IPS-NIHi7 (cell line): ENCODE measurements at regions not wholly inside any gene's neighbourhood (a gene's known extent, or its start where the extent isn't known, plus 50 kb on each side); places are given as distances from the start of the nearest gene placed in this dataset.
A peak's percentile ranks its signal among the peaks of the same experiment; 100 is the strongest.
"Not testable (repeated sequence)": the region's sequence is repeated elsewhere in the genome, so short reads cannot be mapped to it uniquely, and the experiment has no call there.

Experiments used
- DNase-seq: peaks from one replicate; pipeline ENCODE4 v3.0.0; 2012; ENCODE audit warnings: mixed read lengths; ENCODE audit errors: extremely low spot score

DNA sequence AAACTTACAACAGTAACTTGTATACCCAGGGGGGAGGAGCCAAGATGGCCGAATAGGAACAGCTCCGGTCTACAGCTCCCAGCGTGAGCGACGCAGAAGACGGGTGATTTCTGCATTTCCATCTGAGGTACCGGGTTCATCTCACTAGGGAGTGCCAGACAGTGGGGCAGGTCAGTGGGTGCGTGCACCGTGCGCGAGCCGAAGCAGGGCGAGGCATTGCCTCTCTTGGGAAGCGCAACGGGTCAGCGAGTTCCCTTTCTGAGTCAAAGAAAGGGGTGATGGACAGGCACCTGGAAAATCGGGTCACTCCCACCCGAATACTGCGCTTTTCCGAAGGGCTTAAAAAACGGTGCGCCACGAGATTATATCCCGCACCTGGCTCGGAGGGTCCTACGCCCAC lies 278.8 kb downstream of the FAM47B start:
- not testable (repeated sequence) for DNase-seq

DNA sequence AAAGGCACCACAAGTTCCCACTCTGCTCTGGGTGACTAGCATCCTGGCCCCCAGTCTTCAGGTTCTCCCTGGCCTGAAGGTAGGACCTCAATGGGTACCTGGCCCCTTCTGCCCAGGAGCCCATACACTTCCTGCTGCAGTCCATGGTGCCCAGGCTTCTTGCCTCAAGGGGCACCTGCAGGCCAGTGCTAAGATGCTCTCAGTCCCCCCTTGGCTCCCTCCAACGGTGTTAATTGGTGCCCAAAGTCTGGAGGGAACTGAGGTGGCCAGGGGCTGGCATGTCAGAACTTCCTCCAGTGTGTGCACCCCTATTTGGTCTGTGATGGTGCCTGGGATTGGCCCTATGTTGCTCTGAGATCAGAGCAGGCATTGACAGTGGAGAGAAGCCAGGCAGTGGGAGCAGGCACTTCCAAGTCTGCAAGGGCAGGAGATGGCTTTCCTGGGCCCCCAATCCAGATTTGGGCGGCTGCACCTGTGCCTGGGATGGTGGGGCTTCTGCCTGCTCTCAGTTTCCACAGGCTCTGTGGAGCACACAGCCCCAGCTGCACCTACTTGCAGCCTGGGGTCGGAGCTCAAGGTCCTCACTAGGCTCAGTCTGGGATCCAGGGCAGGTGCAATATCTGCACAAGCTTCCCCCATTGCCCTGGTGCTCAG lies 301.6 kb downstream of the FAM47B start:
- no peak for DNase-seq

DNA sequence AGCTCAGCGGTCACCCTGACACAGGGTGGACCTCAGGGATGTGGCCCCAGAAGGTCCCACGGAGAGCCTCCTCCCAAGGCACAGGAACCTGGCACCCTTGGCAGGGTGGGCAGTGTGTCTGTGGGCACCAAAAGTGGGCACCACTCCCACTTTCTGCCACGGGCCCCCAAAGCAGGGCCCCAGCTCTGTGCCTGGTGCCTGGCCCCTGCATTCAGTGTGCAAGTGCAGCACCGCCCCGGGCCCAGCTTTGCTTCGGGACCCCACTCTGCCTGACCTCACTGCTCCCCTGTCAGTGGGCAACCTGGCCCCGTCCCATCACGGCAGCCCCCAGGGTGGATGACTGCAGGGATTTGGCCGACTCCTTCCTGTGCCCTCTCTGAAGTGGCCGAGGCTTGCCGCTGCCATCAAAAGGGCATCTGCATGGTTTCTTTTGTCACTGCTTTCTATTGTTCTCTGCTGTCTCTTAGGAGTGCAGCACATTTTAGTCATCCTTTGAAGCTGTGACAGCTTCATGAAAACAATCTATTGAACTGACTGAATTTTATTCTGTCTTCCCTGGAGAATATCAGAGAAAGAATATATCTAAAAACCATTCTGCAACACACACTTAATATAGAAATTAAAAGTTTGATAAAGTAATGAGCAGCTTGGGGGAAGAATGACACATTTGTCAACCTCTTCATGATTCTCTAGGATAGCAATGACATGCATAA lies 302.4 kb downstream of the FAM47B start:
- DNase-seq, result no peak

DNA sequence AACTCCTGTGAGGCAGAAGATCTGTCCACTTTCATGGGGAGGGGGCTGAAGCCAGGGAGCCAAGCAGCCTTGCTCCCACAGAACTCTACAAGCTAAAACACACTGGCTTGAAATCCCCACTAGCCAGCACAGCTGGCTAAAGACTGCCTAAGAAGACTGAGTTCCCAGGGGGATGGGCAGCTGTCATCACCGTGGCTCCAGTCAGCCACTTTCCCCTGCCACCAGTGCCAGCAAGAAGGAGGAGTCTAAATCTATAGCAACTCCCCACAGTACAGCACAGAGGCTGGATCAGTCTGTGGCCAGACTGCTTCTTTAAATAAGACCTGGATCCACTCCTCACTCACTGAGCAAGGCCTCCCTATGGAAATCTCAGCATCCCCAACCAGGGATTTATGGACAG lies 308.6 kb downstream of the FAM47B start:
- DNase-seq, result no peak

DNA sequence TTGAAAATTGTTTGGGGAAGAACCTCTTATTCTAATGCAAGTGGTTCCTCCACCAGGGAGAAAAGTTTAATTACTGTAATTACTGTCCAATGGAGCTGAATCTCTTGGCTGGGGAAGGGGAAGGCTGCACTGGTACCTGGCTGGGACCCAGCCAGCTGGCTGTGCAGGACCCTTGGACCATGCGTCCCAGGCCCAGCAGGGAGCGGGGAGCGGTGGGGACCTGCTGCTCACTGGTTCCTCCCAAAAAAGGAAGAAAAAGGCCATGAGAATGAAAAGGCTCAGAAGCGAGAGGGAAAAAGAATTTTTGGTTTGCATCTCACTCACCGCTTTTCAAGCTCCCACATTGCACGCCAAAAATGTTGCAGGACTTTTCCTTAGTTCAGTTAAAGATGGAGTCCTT lies 333.5 kb downstream of the FAM47B start:
- DNase-seq, result no peak

DNA sequence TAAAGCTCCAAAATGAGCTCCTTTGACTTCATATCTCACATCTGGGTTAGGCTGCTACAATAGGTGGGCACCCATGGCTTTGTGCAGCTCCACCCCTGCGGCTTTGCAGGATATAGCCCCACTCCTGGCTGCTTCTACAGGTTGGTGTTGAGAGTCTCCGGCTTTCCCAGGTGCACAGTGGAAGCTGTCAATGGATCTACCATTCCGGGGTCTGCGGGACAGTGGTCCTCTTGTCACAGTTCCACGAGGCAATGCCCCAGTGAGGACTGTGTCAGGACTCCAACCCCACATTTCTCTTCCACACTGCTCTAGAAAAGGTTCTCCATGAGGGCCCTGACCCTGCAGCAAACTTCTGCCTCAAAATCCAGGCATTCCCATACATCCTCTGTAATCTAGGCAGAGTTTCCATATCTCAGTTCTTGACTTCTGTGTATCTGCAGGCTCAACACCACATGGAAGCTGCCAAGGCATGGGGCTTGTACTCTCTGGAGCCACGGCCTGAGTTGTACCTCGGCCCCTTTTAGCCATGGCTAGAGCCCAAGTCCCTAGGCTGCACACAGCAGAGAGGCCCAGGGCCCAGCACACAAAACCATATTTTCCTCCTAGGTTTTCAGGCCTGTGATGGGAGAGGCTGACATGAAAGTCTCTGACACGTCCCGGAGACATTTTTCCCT lies 342.8 kb downstream of the FAM47B start:
- DNase-seq, result no peak

DNA sequence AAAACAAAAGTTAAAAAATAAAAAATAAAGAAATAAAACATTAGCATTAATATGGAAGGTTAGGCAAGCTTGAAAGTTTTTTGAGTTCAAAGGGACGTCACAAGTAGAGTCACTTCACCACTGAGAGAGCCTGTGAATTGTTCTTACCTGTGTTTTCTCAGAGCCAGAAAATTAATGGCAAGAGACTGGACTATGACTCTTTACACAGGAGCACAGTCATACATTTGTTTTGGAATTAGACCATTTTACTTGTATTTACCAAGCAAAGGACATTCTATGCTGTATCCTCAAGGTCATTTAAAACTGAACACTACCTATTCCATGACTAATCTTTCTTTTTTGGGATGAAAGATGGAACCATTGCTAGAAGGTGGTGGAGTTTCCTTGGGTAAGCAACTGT lies 346.1 kb downstream of the FAM47B start:
- DNase-seq, result no peak

DNA sequence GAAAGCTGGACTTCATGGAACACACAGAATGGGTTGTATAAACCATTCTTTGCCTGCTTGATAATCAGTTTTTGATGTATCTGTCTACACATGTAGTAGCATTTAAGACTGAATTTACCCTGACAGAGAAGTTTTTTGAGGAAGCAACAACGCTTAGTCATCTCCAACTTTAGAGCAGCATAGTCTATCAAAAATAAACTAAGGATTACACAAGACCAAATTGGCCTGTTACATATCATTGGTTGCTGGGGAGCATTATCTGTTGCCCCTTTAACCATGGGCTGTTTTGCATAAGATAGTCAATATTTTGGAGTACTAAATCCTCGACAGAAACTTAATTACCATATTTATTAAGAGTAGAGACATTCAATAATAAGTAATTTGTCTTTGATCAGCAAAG lies 347.4 kb downstream of the FAM47B start:
- DNase-seq, result no peak

DNA sequence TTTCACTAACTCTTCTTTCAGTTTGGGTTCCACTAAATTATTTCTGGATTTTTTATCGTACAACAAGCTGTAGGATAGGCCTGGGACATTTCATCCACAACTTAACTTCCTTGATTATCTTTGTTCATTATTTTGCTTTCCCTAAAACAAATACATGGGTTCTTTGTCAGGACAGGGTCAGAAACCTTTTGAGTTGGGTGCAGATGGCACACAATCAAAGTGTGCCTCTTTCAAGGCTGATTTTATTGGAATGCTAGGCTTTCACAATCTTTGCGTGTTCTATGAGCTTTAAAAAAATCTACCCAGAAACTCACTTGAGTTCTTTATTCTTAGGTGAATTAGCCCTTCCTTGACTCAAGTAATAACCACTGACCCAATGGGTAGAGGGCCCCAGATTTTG lies 348.4 kb downstream of the FAM47B start:
- DNase-seq, result no peak

DNA sequence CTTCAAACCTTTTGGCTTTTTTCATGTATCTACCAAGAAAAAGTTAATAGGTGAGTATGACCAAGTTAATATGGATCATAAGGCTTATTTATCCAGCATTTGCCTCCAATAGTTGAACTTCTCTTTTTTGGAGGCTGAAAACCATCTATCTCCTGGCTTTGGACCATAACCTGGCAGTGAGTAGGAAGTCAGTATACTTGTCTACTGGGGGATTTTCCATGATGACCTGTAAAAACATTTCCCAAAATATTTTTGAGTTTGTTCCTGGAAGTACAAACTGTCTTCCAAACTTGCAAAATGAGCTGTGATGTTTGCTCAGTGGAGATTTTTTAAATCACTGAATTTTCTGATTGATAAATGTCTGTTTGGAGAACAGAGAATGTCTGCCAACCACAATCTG lies 349.9 kb downstream of the FAM47B start:
- no peak for DNase-seq

DNA sequence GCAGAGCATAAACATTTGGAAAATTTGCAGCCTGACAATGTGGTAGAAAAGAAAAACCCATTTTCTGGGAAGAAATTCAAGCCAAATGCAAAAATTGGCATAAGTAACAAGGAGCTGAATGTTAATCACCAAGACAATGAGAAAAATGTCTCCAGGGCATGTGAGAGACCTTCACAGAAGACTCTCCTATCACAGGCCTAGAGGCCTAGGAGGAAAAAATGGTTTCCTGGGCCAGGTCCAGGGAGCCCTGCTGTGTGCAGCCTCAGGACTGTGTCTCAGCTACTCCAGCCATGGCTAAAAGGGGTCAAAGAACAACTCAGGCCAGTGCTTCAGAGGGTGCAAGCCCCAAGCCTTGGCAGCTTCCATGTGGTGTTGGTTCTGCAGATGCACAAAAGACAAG lies 362.4 kb downstream of the FAM47B start:
- not testable (repeated sequence) for DNase-seq

DNA sequence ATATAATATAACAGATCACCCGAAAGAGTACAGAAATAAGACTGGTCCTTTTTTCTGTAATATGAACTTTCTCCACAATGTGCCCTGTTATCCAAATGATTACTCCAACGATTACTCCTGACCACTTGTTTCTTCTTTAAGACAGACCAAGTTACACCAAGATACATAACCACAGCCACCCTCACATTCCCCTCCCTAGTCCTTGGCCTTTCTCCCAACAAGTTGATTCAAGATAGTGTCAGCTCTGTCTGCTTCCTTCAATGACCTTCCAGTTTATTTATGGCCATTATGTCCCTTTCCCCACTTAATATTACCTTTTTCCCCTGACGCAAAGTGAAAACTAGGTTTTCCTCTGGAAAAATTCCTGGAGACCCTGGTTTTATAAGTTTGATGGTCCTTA lies 397.2 kb downstream of the FAM47B start:
- no peak for DNase-seq

DNA sequence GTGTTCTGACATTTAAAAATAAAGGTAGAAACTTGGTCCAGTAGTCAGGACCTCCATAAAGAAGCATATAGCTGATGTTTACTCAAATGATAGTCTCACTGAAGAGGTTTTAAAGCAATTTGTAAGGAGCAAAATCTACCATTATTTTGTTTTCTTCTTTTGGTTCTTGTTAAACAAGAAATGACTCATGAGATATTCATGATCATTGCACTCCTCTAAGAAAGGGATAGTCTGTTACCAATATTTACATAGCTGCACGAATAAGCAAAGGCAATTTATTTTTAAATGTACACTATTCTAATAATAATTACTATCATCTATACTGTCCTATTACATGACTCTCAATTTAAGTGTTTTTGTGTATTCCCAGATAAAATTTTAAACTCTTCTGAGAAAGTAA lies 397.9 kb downstream of the FAM47B start:
- no peak for DNase-seq

DNA sequence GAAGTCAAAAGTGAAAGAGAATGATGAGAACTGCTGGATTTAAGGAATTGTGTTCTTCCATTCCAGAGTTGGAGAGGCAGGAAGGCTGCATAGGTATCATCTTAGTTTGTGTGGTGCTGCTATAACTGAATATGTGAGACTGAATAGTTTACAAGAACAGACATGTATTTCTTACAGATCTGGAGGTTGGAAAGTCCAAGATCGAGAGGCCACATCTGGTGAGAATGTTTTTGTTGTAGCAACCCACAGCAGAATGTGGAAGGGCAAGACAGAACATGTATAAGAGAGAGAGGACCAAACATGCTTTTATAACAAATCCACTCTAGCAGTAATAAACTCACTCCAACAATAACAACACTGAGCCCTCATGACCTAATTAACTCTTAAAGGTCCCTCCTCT lies 408.6 kb downstream of the FAM47B start:
- DNase-seq, result no peak

DNA sequence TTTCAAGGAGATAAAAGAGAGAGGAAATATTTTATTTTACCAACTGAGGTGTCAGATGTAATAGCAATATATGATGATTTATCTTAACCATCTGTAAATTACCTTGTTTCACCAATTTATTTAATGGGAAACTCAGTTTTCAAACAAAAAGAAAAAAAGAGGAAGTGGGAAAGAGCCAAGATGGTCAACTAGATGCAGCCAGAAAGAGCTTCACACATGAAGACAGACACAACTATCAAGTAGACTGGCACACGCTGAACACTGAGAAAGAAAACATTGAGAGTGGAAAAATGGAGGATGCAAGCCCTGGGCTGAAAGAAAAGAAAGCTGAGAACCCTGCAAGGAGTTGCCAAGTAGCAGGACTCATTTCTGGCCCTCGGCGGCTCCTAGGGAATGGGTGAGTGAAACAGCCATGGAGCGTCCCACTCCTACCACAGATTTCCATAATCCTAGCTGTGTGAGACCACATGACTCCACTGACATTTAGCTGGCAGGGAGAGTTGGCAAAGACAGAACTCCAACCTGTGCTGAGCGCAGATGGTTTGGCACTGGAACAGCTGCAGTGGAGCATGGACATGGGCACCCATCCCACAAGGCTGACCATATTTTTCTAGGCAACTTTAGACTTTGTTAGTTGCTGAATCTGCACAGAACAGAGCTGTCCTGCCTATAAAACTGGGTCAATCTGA lies 409.3 kb downstream of the FAM47B start:
- DNase-seq, result no peak

DNA sequence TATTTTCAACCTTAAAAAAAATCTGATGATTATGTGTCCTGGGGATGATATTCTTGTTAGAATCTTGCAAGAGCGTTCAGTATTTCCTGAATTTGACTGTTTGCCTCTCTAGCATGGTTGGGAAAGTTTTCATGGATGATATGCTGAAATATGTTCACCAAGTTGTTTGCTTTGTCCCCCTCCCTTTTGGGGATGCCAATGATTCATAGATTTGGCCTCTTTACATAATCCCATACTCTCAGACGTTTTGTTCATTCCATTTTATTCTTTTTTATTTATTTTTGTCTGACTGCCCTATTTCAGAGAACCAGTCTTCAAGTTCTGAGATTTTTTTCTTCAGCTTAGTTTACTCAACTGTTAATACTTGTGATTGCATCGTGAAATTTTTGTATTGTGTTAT lies 415.1 kb downstream of the FAM47B start:
- DNase-seq, result no peak

DNA sequence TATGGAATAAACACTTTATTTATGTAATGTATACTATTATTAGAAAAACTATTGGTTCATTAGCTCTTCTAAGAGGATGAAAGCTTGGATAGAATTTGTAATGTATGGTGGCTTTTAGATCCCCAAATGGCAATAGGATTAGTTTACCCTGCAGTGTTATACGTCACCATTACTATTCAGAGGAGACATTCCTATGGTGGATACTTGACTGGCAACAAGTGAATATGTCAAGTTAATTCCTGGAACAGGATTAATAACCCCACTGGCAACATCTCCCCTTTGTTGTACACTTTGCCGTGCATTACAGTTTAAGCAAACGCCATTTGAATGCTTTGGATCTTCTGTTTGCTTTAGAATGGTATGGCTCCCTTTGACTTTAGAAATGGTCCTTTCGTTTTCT lies 420.3 kb downstream of the FAM47B start:
- no peak for DNase-seq

DNA sequence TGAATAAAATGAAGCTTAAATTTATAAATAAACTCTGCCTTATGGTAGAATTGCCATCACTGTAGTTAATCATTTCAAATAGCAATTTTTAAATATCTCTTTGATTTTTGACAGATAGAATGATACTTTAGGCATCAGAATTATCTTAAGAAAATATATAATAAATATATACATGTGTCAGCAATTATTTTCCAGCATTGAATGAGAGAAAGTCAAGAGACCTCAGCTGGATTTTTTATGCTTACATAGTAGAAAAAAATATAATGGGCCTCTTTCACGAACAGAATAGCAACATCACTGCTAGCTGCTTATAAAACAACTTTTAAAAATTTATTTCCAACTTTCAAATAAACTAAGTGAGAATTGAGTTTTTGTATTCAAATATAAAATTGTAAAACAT lies 424.0 kb upstream of the MAGEB16 start:
- no peak for DNase-seq

DNA sequence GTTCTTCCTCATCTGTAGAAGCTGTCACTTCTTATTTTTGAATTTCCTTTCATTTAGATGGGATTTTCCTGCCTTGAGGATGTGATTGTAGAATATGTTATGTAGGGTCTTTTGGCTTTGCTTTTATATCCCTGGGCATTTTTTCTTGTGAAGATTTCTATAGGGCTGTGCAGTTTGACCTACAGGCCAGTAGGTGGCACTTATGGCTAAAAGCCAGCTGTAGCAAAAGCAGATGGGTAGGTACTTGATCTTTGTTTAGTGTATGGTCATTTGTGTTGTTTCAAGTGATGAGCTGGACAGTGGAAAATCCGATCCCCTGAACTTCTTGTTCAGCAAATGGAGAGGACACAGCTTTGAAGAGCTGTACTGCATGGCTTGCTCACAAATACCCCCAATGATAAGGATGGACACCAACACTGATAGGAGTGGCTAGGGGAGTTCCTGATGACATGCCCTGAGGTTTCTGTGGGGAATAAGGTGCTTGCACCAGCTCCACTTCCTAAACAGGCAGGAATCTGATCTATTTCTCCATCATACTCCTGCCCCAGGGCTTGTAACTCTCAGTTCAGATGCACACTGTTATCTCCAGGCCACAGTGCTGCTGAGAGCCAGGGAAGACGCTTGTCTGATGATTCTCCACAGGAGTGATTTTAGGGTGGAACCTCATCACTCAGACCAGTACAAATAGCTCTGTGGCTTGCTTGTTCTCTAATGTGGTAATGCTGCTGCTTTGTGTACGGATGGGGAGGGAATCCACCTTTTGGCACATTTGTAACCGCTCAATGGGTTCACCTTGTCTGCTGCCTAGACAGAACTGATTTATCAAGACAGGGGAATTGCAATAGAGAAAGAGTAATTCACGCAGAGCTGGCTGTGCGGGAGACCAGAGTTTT lies 417.1 kb upstream of the MAGEB16 start:
- DNase-seq, result peak; percentile 32

DNA sequence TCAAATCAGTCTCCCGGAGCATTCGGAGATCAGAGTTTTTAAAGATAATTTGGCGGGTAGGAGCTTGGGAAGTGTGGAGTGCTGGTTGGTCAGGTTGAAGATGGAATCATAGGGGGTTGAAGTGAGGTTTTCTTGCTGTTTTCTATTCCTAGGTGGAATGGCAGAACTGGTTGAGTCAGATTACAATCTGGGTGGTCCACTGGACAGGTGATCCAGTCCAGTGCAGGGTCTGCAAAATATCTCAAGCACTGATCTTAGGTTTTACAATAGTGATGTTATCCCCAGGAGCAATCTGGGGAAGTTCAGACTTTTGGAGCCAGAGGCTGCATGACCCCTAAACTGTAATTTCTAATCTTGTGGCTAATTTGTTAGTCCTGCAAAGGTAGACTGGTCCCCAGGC lies 416.4 kb upstream of the MAGEB16 start:
- DNase-seq, result not testable (repeated sequence)

DNA sequence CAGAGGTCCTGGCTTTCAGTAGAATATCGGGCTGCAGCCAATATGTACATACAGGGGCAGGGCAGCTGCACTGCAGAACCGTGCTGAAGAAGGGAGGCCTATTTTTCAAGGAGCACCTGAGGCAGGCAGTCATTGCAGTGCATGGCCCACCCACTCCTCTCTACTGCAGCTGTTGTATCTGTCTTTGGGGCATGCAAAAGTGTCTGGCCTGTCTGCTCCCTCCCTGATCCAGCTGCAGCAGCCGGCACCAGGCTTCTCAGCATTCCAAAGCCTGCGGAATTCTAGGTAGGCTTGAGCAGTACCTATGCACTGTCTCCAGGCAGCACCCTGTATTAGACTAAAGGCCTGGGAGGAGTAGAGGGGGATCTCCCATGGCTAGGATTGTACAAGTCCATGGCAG lies 415.2 kb upstream of the MAGEB16 start:
- no peak for DNase-seq

DNA sequence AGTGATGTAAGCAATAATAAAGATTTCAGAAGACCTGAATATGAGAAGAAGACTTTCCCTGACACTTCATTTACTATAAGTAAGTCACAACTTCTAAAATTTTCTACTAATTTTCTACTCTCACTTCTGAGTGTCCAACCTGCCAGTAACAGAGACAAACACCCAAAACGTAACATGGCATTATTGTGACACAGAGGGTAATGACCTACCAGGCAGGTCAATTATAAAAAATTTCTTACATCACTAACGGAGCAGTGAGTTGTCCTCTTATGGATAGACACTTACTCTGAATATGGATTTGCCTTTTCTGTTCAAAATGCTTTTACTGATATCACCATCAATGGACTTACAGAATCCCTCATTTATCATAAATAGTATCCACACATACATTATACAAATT lies 405.9 kb upstream of the MAGEB16 start:
- no peak for DNase-seq
